ENCODE measurements at regions not wholly inside any gene's neighbourhood (a gene's known extent, or its start where the extent isn't known, plus 50 kb on each side); places are given as distances from the start of the nearest gene placed in this dataset.
"Not testable (repeated sequence)": the region's sequence is repeated elsewhere in the genome, so short reads cannot be mapped to it uniquely, and the experiment has no call there.

DNA sequence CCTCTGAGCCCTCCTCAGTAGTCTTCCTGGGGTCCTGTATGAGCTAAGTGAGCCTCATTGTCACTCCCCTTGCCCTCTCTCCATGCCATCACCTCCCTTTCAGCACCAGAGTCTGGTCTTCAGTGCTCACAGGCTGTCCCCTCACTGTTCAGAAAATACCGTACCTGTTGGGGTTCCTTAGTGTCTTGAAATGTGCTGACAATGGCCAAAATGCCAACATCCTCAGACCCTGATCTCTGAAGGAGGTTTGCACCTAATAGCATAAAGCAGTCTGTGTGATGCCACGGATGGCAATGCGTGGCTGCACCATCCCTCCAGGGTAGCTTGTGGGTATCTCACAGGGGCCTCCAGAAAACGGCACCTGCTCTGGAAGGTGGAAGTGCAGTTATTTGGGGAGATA, 301.0 kb upstream of the TLE3 start:
- DNase-seq (ENCODE audit: low read depth) = no peak

DNA sequence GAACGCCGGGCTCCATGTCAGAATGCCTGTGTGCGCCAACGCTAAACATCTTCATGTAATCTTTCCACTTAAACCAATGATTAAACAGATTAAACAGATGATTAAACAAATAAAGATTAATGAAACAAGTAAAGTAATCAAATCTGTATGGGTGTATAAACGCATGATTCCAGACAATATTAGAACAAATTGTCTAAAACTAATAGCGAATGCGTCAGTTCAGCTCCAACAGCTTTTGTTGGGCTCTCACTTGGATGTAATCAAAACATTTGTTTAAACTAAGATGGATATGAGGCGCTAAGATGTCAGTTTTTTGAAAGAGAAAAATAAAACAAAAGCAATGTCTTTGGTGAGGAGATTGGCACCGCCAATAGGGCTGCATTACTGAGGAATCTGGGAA, 299.1 kb upstream of the TLE3 start:
- DNase-seq (ENCODE audit: low read depth) = no peak

DNA sequence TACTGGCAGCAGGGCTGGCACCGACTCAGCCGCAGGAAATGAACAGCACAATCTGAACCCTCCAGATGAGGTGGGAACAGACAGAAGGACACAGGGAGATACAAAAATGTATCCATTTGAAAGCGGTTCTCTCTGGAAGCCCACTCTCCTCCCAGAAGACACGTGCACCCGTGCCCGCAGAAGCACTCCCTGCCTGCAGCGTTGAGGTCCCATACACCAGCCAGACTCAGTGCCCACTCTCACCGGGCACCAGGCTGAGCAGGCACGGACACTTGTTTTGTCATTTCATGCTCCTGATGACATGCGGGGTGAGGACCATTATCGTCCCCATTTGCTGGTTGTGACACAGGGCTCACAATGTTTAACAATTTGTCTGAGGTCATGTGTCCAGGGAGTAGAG, 297.4 kb upstream of the TLE3 start:
- no peak for DNase-seq (ENCODE audit: low read depth)

DNA sequence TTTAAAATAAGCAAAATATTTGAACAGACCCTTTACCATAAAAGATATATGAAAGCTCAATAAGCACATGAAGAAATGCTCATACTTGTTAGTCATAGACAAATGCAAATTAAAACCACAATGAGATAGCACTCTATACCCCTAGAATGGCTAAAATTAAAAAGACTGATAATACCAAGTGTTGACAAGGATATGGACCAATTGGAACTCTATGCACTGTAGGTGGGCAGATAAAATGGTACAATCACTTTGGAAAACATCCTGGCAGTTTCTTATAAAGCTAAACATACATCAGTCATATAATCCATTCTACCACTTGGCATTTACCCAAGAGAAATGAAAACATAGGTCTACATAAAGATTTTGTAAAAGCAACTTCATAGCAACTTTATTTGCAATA, 293.0 kb upstream of the TLE3 start:
- DNase-seq (ENCODE audit: low read depth) = no peak

- DNase-seq (ENCODE audit: low read depth) = no peak
Observed at GRCh38 chr15:70387993-70388392, 290.3 kb upstream of the TLE3 start.

GRCh38 chr15:70387081-70387480, 289.4 kb upstream of the TLE3 start:
- DNase-seq (ENCODE audit: low read depth) = no peak

GRCh38 chr15:70385711-70386110, 288.0 kb upstream of the TLE3 start:
- no peak for DNase-seq (ENCODE audit: low read depth)

- DNase-seq (ENCODE audit: low read depth) = no peak
Observed at GRCh38 chr15:70385052-70385451, 287.3 kb upstream of the TLE3 start.

DNA sequence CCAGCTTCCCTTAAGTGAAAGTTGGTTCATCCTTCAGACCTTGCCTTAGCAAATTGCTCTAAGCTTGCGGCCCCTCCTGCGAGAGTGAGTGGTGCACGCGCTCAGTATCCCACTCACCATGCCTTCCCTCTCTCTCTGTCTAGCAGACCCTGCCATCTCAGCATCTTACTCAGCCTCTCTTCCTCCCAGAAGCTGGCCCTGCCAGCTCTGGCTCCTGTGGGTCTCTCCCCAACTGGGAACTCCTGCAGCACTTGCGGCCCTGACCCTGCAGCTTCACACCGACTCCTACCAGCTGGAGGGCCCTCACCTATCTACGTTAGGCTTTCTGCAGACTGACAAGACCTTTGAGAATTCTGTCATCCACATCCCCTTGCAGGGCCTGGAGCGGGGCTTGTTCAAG, 286.1 kb upstream of the TLE3 start:
- DNase-seq (ENCODE audit: low read depth) = no peak

DNA sequence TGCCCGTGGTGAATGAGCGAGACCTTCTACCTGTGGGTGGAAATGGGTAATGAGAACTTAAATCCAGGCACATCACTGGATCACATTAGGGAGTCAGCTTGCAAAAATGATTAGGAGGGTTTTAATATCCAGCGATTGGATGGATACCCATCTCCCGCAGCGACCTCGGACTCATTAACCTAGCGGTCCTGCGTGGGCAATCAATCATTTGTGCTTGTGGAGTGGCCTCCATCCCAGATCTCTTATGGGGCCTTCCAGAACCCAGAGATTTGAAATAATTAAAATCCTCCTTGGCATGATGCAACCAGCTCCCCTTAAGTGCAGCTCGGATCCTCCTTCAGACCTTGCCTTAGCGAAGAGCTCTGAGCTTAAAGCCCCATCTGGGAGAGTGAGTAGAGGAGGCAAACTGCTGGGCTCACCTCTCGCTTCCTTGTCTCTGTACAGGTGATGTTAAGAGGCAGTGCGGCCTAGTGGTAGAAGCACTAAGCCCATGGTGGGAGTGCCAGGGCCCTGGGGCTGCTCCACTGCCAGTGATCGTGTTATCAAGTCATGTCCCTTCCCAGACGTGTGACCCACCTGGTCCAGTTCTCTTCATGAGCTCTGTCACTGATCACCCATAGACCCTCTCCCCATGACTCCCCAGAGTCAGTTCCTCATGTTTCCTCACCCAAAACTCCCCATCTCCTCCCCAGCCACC, 285.2 kb upstream of the TLE3 start:
- no peak for DNase-seq (ENCODE audit: low read depth)

DNA sequence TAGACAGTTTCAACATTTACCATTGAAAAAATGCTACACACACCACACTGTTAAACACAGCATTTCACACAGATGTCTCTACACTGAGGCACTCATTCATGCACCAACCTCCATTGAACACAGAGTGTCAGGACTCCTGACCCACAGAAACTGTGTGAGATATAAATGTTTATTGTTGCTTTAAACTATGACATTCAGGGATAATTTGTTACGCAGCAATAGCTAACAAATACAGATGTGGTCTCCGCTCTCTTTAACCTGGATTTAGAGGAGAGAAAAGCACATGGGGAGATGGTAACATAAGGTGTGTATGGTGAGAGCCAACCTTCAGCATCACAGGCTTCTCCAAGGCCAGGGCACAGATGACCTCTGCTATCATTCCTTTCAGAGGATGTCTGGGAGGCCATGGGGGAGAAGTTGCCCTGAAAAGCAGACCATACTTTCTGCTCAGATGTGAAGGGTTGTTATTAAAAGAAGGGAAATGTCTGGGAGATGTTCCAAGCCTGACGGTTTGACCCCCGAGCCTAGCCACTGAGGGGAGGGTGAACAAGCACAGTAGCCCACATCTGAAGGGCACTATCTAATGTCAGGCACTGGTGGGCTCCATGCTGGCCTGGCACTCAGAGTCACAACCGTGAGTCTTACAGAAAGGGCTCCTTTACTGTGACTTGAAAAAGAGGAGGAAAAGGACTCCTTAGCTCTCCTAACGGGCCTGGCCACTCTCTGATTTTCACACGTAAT, 284.5 kb upstream of the TLE3 start:
- DNase-seq (ENCODE audit: low read depth) = no peak

- DNase-seq (ENCODE audit: low read depth) = no peak
Observed at GRCh38 chr15:70379938-70380883, 282.5 kb upstream of the TLE3 start.

DNA sequence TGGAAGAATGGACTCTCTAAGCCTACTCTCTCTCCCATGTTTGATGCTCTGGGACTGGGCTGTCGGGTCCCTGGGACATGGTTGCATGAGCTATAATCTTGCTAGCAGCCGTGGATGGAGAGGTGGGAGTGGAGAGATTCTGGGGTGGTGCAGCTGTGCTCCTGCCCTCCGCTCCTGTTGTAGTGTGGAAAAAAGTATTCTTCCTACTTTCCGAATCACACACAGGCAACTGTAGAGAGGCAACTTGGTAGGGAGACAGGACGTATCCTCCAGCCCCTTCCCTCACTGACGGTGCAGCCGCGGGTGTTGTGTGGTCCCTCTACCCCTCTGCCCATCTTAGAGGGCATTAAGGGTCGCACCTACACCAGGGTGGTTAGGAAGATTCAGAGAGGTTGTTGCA, 281.4 kb upstream of the TLE3 start:
- no peak for DNase-seq (ENCODE audit: low read depth)

DNA sequence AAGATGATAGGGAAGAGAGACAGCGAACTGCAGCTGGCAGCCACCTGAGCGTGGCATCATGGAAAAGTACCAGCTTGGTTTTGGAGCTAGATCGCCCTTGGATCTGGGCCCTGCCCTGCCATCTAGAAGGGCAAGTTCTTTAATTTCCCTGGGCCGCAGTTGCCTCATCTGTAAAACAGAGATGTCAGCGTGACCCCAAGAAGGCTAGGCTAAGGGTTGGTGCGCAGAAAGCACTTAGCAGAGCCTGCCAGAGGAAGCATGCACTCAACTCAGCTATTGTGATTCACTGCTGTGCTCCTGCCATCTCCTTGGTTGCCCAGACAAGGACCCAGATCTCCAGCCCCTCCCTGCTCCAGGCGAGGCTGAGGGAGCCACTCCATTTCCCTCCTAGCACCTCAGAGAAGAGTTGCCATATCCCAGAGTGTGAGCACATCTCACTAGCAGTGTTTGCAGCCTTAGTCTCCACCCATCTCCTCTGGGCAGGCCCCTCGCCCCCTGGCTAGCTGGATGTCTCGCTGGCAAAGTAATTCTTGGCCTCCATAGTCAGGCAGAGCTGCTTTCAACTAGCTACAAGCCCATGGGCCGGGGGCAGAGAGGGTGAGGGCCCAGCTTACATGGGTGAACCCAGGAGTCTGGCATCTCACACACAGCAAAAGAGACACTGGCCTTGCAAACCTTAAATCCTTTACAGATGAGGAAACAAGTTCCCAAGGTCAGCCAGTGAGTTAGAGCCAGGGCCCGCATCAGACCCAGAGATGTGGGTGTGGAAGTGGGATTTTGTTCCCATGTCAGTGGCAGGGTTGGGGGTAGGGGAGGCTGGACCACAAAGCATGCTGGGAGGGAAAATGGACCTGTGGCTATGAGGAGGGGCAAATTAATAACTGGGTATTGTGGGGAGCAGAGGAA, 280.7 kb upstream of the TLE3 start:
- DNase-seq (ENCODE audit: low read depth) = no peak

DNA sequence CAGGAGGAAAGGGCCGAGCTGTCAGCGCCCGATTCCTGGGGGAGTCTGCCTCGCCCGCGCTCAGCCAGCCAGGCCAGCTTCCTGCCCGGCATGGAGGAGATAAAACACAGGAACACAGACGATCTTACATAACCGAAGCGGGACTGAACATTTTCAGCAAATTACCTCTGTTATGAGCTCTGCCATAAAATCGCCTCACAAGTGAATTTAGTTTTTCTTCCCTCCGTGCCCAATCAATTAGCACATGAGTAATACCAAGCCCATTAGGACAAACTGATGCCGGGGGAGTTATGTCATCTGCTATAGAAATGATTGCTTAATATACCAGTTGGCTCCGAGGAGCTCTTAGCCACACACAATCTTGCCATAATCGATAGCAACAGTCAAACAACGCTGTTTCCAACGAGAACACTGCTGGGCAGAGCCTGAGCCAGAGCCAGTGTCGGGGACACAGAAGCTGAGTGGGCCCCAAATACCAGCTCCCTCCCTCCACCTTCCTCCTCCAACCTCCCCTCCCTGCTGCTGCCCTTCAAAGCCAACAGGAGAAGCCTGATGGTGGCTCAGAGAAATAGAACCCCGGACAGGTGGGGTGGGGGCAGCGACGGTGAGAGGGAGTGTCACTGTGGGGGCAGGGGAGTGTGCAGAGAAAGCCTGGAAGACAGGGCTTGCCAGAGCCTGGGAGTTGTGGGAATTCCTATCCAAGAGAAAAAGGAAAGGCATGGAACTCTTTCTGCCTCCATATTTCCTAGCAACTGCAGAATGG, 279.4 kb upstream of the TLE3 start:
- no peak for DNase-seq (ENCODE audit: low read depth)

DNA sequence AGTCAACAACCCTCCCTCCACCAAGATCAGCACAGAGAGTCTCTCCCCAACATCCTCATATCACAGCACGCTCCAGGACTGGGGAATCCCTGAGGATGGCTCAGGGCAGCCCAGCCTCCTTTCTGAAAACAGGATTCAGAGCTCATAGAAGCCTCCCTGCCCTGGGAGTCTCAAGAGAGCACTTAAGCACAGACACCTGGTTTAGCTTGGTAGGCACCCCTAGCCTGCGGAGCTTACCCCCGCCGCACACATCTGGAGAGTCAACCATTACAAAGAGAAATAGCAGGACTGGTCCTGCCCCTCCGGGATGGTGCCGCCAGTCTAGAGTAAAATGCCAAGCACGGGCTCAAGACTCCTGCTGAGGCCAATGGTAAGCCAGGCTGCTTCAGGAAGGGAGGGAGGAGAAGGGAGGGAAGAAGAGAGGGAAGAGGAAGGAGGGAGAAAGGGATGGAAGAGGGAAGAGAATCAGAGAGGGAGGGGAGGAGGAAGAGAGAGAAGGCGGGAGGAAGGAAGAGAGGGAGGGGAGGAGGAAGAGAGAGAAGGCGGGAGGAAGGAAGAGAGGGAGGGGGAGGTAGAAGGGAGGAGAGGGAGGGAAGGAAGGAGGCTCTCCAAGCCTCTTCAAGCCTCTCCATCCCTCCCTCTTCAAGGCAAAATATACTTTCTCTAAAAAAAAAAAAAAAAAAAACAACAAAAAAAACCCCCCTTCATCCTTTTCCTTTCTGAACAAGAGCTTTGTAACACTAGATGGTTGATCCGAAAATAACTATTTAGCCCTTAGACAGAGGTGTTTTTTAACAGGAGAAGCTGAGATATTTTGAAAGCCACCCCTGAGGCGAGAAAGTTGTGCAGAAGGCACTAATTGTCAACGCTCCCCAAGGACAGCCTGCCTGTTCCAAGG, 278.6 kb upstream of the TLE3 start:
- DNase-seq (ENCODE audit: low read depth) = no peak

DNA sequence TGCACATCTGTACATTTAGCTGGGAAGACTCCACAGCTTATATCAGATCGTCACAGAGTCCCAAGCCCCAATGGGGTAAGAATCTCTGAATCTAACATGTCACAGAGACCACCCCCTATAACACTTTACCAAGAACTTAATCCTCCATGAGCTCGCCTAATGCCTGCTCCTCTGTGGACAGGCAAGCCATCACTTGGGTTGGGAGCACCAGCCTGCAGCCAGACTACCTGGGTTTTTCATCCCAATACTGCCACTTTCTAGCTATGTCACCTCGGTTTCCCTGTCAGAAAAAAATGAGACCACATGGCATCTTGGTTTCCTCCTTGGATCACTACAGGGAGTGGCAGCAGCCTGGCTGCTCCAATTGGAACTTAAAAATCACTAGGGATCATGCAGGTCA, 277.9 kb upstream of the TLE3 start:
- DNase-seq (ENCODE audit: low read depth) = no peak

- no peak for DNase-seq (ENCODE audit: low read depth)
Observed at GRCh38 chr15:70375006-70375431, 277.3 kb upstream of the TLE3 start.

DNA sequence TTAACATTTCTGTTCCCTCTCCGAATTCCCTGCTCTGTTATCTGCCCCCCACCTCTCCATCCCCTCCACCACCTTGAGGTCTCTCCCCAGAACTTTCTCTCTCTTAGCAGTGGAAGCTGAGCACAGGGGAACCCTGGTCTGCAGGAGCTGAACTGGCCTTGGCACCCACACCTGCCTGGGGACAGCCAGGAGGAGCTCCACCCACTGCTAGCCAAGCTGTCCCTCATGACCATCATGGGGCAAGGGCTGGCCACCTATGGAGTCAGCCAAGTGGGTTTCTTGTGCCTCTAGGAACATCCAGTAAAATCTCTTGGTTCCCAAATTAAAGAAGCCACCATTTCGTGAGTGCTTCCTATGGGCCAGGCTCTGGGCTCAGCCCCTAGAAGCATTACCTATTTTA, 276.4 kb upstream of the TLE3 start:
- DNase-seq (ENCODE audit: low read depth) = no peak

- not testable (repeated sequence) for DNase-seq (ENCODE audit: low read depth)
Observed at GRCh38 chr15:70373439-70373838, 275.7 kb upstream of the TLE3 start.
